ENCODE measurements at regions not wholly inside any gene's neighbourhood (a gene's known extent, or its start where the extent isn't known, plus 50 kb on each side); places are given as distances from the start of the nearest gene placed in this dataset.
A peak's percentile ranks its signal among the peaks of the same experiment; 100 is the strongest.
"Not testable (repeated sequence)": the region's sequence is repeated elsewhere in the genome, so short reads cannot be mapped to it uniquely, and the experiment has no call there.

DNA sequence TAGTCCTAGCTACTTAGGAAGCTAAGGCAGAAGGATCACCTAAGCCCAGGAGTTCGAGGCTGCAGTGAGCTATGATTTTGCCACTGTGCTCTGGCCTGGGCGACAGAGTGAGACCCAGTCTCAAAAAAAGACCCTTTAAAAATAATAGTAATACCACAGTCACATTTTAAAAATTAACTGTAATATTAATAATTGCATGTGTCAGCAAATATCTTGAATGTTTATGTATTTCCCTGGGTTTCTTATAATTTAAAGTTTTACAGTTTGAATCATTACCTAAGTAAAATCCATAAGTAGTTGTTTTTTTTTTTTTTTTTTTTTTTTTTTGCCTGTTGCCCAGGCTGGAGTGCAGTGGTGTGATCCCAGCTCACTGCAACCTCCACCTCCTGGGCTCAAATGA lies 69.2 kb downstream of the LYZL2 start:
- DNase-seq: no peak

DNA sequence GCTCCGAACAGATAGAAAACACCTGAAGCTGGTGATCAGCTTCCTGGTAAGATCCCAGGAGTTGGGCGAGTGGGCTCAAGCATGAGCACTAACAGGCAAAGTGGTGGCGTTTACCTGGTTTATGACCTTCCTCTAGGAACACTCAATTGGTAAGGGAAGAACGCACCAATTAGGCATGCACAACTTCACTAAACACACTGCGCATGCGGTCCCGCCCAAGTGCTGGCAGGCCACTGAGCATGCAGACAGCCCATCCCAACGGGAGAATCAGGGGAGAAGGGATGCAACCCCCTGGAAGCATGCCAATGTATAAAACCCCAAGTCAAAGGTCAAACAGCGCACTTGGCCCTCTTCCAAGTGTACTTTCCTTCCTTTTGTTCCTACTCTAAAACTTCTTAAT lies 70.4 kb downstream of the LYZL2 start:
- DNase-seq: no peak

DNA sequence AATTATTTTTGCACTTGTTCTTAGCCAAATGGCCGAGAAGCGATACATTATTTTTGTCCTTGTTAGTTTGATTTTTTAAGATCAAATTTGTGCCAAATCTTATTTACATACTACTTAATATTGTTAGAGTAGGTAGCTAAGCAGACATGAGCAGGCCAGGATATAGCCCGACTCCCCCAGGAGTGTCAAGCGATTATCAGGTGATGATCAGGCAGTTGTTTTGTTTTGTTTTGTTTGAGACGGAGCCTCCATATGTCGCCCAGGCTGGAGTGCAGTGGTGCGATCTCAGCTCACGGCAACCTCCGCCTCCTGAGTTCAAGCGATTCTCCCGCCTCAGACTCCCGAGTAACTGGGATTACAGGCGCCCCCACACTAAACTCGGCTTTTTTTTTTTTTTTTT lies 71.1 kb downstream of the LYZL2 start:
- no peak for DNase-seq

DNA sequence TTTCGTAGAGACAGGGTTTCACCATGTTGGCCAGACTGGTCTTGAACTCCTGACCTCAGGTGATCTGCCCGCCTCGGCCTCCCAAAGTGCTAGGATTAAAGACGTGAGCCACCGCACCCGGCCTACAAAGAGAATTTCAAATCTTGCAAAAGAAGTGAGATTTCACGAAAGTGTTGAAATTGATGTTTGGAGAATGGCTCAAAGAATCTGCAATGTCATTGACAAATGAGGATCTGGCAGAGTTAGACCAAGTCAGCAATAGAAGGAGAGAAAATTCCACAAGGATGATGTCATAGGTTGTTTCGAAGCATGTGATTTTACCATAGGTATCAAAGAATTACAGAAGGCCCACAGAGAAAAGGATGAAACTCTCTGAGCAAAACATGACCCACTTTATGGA lies 71.7 kb downstream of the LYZL2 start:
- no peak for DNase-seq

DNA sequence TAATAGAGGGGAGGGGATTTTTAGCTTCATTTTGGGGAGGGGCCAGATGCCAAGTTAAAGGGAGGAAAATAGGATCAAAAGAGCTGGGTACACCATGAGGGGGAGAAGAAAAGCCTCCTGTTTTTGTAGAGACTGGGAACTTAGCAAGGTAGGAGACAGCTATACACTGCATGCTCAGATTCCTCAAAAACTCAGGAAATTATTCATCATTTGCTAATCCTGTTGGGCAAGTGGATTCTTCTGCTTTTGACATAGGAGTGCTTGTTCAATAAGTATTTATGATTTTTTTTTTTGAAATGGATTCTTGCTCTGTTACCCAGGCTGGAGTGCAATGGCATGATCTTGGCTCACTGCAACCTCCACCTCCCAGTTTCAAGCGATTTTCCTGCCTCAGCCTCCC lies 73.4 kb downstream of the LYZL2 start:
- DNase-seq: no peak

DNA sequence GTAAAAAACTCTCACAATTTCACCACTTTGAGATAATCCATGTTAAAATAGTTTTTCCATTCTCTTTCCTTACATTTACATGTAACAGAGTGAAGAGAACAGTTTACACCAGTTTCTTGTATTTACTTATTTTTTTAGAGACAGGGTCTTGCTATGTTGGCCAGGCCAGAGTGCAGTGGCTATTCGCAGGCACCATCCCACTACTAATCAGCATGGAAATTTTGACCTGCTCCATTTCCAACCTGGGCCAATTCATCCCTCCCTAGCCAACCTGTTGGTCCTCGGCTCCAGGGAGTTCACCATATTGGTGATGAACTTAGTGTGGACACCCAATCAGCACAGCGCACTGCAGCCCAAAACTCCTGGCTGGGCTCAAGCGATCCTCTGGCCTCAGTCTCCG lies 74.1 kb downstream of the LYZL2 start:
- DNase-seq: no peak

DNA sequence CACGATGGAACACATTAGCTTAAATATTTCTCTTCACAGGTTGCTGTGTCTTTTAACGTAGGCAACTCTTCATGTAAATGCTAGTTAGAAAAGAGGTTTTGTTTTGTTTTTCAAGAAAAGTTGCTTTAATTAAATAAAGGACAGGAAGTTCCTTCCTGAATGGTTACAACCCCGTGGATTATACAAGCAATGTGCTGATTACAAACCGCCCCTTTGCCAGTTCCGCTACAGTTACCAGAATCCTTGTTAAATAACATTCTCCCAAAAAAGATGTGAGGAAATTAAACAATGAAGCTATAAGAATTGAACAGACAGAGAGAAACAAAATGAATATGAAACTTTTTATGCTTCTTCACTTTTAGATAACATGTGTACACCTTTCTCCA lies 75.1 kb downstream of the LYZL2 start:
- no peak for DNase-seq

DNA sequence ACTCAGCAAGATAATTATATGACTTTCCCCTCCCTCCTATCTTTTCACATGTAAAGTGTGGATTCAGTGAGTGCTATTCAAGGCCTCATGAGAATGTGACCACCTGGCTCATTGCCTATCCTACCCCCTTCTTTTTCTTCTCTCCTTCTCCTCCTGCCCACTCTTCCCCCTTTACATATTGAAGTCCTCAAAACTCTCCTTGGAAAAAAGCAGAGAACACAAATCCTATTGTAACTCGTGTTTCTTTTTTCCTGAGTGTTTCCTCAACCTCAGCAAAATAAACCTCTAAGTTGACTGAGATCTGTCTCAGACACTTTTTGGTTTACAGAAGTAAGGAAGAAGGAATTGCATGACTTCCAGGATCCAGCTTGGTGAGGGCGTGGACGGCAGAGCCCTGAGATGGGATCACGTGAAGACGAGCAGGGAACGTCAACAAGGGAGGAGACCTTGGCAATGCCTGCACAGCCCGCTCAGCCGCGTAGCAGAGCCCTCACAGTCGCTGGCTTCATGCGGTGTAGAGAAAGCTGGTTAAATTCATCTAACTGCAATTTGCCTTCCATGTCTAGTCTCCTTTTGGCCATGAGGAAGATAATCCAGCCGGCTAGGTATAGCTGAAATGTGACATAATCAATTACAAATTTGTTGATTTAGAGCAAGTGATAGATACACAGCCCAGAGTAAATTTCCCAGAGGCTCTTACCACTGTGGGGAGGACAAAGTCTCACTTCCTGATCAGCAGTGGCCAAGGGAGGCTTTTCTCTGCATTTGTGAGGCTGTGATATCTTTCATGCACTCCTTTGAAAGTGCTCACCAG lies 75.7 kb downstream of the LYZL2 start:
- DNase-seq: no peak

DNA sequence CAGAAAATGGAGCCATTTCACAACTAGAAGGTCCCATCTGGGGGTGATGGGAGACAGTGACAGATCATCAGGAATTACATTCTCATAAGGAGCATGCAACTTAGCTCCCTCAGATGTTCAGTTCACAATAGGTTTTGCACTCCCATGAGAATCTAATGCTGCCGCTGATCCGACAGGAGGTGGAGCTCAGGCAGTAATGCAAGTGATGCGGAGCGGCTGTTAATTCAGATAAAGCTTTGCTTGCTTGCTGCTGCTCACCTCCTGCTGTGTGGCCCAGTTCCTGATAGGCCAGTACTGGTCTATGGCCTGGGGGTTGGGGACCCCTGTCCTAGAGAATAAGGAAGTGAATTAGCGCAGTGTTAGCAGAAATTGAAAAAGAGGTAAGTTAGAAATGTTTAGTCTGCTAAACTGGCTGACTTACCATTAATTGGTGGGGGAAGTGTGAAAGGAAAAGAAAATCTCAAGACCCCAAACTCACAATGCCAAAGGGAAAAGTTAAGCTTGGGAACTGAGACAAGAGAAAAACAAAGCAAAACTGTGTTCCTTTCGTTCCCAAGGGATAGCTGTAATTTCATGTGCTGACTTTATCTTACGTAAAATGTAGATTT lies 76.4 kb downstream of the LYZL2 start:
- DNase-seq: no peak

DNA sequence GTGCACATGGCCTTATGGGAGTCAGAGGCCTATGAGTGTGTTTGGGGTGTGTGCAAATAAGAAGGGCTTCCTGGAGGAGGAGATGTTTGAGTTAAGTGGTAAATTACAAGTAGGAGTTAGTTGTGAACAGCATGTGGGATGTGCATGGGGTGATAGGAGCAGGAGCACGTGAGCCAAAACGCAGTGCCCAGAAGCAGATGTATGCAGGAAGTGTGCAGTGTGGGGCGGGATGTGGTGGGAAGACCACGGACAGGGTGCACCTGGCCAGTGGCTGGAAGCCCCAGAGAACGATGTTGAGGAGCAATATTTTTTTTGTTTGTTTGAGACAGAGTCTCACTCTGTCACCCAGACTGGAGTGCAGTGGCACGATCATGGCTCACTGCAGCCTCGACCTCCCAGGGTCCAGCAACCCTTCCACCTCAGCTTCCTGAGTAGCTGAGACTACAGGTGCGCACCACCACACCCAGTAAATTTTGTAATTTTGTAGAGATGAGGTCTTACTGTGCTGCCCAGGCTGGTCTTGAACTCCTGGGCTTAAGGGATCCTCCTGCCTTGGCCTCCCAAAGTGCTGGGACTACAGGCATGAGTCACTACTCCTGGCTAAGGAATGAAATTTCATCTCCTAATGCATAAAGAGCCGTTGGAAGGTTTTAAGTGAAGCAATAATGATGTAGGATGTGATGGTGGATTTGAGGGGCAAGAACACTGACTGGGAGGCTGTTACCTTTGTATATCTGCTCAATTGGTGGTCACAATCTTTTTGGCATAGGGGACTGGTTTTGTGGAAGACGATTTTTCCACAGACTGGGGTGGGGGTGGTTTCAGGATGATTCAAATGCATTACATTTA lies 78.4 kb downstream of the LYZL2 start:
- DNase-seq: no peak

DNA sequence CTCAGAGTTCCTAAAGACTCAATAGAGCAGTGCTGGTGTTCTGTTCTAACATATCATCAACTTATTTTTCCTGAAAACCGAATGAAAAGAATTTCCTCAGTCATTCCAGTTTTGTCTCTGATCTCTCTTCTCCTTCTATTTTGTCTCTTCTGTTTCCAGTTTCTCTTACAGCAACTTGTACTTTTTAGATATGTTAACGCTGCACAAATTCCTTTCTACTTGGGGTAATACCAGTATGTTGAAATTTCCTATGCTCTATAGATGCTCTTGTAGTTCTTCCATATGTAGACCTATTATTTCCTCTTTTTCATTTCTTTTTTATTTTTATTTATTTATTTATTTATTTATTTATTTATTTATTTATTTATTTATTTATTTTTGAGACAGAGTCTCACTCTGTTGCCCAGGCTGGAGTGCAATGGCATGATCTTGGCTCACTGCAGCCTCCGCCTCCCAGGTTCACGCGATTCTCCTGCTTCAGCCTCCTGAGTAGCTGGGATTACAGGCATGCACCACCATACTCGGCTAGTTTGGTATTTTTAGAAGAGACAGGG lies 80.3 kb downstream of the LYZL2 start:
- not testable (repeated sequence) for DNase-seq

DNA sequence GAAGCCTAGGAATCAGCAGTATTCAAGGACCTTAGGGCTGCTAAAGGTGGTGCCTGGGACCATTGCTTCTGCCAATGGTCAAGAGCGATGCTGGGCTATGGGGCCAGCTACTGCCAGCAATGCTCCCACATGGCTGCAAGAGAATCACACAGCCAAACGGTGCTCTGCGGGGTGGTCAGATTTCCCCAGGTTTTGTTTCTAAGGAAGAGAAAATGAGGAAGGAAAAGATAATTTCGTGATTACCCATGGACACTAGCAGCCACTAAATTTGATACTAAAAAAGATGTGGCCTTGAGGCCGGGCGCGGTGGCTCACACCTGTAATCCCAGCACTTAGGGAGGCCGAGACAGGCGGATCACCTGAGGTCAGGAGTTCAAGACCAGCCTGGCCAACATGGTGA lies 83.0 kb downstream of the LYZL2 start:
- DNase-seq: no peak

DNA sequence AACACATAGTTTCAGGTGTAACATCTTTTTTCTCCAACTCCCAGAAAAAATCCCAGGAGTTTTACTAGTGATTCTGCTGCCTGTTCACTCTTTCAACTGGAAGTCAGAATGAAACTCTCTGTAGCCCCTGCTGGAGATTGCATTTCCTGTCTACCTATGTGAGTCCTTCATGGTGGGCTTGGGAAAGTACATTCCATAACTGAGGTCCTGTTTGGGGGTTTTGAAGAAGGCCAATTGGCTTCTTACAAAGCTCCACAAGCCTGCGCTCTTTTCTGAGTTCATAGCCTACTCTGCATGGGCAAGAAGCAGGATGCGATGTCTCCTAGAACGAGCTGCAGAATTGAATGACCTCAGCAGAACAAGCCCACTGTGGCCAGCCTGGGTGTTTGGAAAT lies 86.7 kb downstream of the LYZL2 start:
- no peak for DNase-seq

DNA sequence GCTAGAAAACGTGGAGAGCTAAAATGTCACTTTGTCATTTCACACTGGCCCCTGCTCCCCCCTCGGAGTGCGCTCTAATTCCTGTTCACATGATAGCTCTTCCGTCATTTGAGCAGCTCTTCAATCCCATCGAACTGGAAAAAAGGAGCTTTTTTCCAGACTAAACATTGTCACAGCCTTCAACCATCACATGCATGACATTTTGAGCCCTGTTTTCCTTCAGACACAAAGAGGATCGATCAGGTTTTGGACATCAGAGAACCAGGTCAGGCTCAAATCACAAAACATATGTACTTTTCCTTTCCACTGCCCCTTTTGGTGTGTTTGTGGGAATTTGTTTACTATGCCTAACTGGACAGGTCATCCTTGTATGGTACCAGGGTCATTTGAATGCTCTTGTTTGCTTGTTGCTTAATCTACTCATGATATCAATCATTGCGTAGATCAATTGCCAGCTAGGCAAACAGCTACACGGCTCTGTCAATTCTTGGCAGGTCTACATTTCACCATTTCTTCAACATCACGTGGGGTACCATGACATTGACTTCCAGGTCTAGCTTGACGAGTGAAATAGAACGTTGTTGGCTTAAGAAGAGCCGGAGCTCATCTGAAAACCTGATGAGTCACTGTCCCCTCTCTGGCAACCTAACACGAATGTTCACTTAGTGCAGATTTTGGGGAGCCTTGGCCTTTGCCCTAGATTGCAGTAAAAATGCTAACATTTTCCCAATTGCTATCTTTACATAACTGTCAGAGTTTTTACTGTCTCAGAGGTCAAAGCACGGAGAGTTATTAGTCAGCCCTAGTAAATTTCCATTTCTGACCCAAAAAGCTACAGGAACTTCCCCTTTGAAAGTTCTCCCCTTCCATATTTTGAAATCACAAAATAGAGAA lies 87.3 kb downstream of the LYZL2 start:
- DNase-seq: no peak

DNA sequence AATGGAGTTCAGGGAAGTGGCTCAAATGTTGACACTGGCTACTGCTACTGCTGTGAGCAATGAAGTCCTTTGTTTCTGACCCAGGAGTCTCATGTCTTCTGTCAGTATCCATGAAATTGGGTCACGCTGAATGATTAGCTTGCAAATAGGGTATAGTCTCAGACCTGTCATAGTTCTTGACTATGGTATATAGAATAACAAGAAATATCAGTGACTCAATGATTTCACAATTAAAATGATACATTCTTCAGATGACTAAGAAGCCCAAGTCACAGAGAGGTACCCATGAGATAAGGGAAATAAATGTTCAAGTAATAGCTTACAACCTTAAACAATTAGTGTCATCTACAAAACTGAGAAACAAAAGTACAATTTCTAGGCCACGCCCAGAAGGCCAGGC lies 89.3 kb downstream of the LYZL2 start:
- no peak for DNase-seq

DNA sequence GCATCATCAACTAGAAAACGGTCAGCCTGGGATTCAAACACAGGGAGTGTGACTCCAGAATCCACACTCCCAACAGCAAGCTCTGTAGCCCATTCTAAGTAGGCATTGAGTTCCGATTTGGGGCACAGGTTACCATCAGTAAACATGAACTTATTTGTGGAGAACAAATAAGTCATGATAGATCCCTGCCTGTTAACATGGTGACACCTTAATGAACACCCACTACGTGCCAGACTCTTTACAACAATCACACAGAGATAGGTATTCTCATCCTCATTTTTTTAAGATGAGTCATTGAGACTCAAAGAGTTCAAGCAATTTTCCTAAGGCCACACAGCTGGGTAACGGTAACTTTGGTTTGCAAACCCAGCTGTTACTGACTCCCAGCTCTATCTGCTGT lies 91.5 kb downstream of the LYZL2 start:
- DNase-seq: no peak

DNA sequence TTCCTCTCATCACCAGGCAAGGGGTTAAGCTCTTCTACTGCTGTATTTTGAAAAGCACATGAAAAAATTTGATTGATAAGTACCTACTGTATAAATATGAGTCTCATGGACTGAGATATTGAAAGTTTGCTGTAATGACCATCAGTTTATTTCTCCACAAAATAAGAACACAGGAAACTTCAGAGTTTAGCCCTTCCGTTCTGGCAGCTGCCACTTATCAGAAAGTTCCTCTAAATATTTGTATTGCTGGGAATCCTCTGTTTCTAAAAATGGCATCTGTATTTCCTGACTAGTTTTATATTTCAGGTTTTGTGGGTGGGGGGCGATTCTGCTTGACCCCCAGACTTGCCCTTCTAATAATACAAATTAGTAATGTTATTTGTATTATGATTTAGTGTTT lies 92.0 kb downstream of the LYZL2 start:
- DNase-seq: no peak

DNA sequence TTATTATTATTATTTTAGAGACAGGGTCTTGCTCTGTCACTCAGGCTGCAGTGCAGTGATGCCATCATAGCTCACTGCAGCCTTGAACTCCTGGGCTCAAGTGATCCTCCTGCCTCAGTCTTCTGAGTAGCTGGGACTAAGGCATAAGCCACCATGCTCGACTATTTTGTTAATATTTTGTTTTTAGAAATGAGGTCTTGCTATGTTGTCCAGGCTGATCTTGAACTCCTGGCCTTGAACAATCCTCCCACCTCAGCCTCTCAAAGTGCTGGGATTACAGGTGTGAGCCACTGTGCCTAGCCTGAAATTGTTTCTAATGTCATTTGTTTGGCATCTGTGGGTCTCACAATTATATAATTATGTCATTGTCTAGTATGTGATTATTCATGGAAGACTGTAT lies 92.4 kb downstream of the LYZL2 start:
- not testable (repeated sequence) for DNase-seq

DNA sequence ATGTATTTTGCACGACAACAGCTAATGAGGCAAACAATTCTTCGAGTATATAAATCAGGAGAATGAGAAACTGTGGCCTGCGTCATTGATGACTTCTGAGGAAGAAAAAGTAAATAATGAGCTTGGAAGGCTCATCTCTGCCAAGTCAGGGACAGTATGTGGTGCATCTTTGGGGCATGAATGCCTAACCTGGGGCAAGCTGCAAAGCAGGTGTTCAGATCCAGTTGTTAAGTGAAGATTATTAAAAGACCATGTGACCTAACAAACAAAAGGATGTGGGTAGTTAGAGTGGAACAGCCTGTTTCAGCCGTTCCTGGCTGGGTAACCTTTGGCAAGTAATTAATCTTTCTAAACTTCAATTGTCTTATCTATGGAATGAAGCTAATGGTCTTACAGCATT lies 93.0 kb downstream of the LYZL2 start:
- no peak for DNase-seq

DNA sequence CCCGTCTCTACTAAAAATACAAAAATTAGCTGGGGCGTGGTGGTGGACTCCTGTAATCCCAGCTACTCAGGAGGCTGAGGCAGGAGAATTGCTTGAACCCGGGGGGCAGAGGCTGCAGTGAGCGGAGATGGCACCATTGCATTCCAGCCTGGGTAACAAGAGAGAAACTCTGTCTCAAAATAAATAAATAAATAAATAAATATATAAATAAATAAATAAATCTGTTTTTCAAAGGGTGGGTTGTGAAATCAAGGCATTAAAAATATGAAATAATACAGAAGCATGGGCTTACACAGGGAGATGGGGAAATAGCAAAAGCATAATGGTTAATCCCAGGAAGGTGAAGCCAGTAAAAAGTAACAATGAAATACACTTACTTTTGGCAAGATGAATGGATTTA lies 93.9 kb downstream of the LYZL2 start:
- DNase-seq: no peak

DNA sequence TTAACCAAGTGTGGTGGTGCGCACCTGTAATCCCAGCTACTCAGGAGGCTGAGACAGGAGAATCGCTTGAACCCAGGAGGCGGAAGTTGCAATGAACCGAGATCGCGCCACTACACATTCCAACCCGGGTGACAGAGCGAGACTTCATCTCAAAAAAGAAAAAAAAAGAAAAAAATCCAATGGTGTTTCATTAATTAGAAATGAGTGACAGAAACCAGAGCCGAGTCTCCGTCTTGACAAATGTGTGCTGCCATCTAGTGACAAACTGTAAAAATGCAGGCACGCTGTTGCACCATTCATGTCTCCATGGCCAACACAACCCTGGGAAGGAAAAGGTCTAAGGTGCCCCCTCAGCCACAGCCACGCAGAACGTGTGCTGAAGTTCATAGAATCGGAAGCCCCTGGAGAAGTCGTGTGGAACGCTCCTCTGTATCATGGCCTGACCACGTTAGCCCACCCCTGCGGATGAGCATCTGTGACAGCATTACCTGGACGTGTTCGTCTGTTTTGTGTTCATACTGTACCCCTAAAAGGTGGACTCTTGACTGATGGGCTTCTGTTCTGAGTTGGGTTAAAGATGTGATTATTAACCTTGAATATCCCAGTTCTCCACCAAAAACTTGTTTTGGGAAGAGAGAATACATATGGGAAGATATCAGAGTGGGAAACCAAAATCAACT lies 94.9 kb downstream of the LYZL2 start:
- peak; percentile 31 for DNase-seq
